DMS53 treated with DMSO at 0.1 percent for 48 hours (cell line): ENCODE measurements at regions not wholly inside any gene's neighbourhood (a gene's known extent, or its start where the extent isn't known, plus 50 kb on each side); places are given as distances from the start of the nearest gene placed in this dataset.
"Not testable (repeated sequence)": the region's sequence is repeated elsewhere in the genome, so short reads cannot be mapped to it uniquely, and the experiment has no call there.

Experiments used
- DNase-seq: peaks from one replicate; lab custom pipeline; 2025; ENCODE audit not compliant: unreplicated experiment; lab: John Stamatoyannopoulos, UW

DNA sequence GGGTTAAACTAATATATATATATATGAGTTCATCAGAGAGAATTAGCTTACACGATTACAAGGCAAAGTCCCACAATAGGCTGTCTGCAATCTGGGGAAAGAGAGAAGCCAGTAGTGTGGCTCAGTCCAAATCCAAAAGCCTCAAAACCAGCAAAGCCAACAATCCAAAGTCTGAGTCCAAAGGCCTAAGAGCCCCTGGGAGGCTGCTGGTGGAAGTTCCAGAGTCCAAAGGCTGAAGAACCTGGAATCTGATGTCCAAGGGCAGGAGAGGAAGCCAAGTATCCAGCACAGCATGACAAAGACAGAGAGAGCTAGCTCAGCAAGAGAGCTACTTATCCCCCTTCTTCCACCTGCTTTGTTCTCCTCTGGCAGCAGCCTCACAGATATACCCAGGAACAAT lies 274.7 kb upstream of the ID4 start:
- no peak for DNase-seq

DNA sequence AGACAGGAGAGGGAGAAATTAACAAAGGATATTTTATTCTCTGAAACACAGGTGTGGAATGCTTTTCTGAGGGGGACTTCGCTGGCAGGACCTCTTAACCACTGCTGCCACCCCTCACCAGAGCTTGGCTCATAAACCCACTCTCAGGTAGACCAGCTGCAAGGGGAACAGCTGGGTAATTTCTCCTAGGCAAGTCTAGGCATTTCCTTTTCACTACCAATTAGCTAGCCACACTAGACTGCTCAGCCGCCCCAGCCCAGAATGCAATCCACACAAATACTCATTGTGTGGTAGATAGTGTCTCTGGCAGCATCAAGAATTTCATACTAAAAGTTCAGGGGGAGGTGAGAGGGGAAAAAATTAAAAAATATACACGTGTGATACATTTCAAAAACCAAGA lies 267.6 kb upstream of the ID4 start:
- DNase-seq = no peak

DNA sequence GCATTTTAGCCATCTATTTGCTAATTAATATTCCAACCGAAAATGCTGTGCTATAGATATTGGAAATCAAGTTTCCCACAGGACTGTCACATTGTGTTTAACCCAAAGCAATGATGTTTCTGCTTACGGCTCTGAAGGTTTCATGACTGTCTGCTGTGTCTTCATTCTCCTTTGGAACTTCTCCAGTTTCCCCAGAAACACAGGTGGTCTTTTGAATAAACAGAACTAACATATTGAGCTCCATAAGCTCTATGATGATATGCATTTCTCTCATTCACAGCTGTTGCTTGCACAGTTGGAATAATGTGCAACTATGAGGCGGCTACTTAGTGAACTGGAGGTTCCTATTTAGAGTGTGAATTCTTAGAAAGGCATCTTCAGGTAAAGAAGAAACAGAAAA lies 266.0 kb upstream of the ID4 start:
- DNase-seq = no peak

DNA sequence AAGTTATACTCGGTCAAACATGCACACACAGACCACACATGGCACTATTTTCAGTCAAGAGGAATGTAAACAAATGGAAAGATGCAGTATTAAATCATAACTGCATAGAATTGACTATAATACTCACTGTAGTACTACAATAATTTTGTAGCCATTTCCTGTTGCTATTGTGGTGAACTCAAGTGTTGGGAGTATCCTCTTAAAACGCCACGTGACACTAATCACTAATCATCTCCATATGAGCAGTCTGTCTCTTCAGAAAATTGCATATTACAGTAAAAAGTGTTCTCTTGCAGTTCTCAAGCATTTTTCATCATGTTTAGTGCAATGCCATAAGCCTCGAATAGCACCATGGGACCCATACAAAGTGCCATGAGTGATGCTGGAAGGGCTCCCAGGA lies 258.7 kb upstream of the ID4 start:
- no peak for DNase-seq

DNA sequence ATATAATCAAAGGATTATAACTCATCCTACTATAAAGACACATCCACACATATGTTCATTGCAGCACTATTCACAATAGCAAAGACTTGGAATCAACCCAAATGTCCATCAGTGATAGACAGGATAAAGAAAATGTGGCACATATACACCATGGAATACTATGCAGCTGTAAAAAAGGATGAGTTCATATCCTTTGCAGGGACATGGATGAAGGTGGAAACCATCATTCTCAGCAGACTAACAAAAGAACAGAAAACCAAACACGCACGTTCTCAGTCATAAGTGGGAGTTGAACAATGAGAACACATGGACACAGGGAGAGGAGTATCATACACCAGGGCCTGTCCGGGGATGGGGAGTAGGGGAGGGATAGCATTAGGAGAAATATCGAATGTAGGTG lies 253.0 kb upstream of the ID4 start:
- DNase-seq = not testable (repeated sequence)

DNA sequence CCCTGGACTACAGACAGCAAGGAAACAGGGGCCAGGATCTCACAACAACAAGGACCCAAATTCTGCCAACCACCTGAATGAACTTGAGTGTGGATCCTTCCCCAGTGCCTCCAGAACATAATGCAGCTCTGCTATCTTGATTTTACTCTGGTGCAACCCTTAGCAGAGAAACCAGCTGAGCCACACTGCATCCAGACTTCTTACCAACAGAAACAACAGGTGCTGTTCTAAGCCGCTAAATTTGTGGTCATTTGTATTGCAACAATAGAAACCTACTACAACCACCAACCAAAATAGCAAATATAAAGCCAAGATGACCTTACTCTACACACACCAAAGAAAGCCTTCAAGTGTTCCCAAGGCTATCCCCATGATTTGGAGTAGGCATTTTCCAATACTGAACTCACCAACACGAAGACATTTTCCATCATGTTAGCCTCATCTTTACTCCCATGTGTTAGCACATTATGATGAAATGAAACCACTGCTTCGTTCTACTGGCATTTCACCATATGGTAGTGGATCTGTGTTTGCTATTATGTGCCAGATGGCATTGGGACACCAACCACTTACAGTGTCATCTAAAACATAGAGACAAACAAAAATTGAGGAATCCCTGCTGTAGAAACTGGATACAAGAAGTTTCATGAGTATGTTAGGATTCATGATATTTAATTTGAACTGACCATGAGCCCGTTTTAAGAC lies 249.8 kb upstream of the ID4 start:
- DNase-seq = no peak

DNA sequence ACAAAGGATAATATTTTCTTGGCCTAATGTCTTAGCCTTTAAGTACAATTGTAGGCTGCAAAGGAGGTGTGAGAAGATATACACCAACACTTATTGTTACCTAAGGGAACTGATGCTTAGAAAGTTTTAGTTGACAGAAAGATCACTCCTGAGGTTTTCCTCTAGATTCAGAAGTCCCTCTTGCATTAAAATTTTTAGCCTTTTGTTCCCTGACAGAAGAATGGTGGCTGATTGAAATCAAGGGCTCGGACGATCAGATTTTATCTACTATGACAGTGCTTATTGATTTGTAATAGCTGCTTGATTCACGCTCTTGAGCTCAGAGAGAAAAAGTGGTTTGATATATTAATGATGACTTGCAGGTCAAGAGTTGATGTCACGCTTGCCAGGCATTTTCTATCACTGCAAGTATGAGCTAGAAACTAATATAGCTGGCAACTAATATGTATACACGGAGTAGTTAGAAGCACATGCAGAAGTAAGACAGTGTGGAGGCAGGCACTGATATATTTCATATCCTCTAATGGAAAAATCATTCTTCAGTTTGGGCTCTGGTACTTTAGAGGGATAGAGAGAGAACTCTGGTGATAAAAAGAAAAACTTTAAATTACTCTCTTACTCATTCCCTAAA lies 246.6 kb upstream of the ID4 start:
- no peak for DNase-seq

DNA sequence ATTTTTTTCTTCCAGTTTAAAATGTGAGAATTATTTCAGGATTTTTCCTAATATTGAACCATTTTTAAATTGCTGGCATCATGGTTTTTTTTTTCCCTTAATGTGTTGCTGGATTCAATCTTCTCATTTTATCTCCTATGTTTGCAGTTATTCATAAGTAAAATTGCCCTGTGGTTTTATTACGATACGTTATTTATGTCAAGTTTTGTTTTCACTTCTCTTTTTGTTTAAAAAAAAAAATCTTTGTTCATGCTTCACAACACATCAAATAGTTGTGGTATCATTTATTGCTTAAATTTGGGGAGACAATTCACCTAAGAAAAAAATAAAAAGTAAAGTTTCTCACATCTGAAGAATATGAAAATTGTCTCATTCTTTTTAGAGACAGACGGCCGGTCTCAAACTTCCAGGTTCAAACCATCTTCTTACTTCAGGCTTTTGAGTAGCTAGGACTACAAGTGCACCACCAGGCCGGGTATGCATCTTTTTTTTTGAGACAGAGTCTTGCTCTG lies 239.3 kb upstream of the ID4 start:
- DNase-seq = no peak

DNA sequence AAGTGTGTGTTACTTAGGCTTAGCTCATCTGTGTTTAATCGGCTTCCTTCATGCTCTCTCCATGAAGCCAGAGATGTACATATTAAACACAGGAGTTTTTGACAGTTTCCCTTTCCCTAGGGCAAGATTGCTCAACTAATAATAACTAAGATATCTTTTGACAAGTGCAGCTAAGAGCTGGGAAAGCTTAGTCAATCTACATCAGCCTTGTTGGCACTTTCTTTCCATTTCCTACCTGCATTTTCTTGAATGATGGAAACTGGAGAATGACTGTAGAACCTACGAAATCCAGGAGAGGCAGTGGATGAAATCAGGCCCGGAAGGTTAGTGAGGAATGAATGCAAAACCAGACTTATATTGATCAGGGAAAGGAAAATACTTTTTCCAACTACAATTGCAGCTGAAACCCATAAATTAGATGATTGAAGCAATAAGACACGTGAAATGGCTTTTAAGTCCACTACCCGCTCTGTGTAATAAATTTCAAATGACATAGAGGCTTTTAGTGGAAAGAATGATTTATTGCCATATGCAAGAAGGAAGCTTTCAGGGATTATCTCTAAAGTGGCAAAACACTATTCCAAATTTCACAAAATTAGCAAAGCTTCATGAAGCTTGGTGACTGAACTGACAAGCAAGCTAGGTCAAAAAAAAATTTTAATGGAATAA lies 237.2 kb upstream of the ID4 start:
- DNase-seq = no peak

DNA sequence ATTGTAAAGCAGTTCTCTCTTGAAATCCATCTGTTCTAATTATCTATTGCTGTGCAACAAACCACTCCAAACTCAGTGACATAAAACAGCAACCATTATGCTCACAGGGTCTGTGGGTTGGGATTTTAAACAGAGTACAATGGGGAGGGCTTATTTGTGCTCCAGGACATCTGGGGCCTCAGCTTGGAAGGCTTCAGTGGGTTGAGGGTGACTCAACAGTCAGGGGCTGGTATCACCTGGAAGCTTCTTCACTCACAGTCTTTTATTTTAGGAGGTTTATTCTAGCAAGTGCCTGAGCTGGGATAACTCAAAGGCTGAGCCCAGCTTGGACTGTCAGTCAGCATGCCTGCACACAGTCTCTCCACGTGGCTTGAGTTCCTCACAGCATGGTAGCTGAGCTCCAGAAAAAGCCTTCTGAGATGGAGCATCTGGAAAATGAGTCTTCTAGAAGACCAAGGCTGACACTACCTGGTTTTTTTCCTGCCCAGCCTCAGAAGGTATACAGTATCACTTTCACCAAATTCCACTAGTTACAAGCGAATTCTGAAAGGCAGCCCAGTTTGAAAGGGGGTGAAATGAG lies 234.6 kb upstream of the ID4 start:
- DNase-seq = no peak

DNA sequence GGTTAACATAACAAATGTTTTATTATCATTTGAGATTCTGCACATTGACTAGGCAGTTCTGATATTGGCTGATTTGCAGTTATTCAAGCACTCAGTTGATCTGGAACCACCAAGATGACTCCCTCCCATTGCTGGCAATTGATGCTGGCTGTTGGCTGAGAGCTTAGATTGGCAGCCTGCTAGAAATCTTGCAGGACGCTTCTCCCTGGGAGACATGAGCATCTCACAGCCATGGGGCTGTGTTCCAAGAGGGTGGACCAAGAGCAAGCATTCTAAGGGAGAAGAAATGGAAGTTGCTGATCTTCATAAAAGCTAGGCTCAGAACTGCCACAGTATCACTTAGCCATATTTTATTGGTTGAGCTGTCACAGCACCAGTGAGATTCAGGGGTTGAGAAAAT lies 233.4 kb upstream of the ID4 start:
- DNase-seq = no peak

DNA sequence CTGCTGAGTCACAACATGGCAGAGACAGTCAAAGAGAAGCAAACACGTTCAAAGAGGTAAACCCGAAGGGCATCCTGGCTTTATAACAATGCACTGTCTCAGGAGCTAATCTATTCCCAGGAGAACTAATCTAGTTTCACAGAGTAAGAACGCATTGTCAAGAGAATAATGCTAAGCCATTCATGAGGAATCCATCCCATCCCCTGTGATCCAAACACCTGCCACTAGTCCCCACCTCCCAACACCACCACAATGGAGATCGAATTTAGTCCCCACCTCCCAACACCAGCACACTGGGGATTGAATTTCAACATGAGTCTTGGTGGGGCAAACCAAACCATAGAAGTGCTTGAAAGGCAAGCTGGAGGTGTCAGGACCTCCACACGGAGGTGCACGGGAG lies 231.5 kb upstream of the ID4 start:
- no peak for DNase-seq

DNA sequence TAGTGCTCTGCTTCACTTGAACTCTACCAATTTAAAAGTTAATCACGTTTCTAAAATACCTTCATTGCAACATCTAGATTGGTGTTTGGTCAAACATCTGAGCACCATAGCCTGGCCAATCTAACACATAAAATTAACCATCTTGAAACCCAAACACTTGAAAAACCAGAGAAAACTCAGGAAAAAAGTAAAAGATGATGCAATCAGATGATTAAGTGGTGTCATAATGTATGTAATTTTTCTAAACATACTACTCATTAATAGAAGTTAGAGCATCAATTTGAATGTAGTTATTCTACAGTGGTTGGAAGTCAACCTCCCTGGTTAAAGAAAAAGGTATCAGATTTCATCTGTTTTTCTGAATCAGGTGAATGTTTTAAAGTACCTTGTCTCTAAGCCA lies 228.6 kb upstream of the ID4 start:
- no peak for DNase-seq

DNA sequence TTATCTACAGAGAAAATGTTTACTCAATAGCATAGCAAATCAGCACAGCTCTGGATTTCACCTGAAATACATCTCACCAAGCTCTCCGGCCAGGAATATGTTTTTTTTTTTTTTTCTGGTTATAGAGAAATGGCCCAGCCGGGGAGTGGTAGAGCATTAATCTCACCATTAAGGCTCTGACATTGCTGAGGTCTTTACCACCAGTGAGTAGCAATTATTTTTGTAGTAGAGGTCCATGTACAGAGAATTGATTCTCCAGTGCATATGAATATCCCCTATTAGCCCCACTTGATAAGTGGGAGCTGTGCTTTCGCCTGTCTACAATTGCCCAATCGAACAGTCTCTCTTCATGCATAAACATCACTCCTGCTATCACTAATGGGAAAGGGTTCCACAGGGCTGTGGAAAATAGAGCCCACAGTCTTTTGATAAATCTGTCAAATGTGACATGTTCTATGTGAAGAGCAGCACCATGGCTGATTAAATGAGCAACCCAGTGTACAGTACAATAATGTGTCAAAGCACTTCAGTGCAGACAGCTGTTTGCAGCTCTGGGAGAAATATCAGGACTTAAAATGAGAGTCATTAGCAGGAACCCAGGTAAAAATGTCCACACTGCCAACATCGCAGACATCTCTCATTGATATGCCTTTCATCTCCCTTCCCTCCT lies 227.1 kb upstream of the ID4 start:
- DNase-seq = no peak

DNA sequence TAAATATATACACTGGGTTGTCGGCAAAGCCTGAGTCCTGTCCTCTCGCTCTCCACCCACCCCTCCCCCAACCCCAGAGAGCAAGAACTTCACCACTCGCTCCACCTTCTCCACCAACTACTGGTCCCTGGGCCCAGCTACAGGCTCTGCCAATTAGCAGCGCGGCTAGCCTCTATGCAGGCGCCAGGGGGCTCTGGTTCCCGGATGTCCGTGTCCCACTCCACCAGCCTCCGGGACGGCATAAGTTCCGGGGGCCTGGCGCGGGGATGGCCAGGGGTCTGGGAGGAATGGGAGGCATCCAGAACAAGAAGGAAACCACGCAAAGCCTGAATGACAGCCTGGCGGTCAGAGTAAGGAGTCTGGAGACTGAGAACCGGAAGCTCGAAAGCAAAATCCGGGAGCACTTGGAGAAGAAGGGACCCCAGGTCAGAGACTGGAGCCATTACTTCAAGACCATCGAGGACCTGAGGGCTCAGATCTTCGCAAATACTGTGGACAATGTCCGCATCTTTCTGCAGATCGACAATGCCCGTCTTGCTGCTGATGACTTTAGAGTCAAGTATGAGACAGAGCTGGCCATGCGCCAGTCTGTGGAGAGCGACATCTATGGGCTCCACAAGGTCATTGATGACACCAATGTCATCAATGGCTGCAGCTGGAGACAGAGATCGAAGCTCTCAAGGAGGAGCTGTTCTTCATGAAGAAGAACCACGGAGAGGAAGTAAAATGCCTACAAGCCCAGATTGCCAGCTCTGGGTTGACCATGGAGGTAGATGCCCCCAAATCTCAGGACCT lies 224.3 kb upstream of the ID4 start:
- not testable (repeated sequence) for DNase-seq

DNA sequence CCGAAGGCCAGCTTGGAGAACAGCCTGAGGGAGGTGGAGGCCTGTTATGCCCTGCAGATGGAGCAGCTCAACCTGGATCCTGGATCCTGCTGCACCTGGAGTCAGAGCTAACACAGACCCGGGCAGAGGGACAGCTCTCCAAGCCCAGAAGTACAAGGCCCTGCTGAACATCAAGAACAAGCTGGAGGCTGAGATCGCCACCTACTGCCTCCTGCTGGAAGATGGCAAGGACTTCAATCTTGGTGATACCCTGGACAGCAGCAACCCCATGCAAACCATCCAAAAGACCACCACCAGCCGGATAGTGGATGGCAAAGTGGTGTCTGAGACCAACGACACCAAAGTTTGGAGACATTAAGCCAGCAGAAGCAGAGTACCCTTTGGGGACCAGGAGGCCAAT lies 223.5 kb upstream of the ID4 start:
- no peak for DNase-seq

DNA sequence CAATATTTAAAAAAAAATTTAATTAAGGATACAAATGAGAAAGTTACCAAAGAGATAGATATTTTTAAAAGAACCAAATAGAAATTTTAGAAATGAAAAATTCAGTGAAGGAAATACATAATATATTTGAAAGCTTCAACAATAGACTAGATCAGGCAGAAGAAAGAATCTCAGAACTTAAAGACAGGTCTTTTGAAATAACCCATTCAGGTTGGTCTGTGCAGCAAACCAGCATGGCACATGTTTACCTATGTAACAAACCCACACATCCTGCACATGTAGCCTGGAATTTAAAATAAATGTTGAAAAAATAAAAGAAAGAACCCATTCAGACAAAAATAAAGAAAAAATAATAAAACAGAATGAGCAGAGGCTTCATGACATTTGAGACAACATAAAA lies 221.1 kb upstream of the ID4 start:
- no peak for DNase-seq

DNA sequence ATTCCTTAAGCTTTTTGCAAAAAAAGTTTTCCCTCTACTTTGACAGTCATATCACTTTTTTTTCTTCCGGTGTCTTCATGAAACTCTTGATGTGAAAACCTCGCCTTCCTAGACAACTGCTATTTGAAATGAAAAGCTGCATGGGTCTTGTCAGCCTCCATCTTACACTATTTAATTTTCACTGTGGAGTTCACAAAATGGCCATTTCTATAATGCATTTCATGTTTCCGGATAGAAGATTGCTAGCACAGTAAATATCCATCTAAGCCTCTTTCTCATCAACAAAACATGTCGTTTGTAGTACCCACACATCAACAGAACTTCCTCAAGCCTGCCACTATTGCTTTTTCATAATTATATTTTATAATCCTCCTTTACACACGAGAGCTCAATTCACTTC lies 204.9 kb upstream of the ID4 start:
- no peak for DNase-seq

DNA sequence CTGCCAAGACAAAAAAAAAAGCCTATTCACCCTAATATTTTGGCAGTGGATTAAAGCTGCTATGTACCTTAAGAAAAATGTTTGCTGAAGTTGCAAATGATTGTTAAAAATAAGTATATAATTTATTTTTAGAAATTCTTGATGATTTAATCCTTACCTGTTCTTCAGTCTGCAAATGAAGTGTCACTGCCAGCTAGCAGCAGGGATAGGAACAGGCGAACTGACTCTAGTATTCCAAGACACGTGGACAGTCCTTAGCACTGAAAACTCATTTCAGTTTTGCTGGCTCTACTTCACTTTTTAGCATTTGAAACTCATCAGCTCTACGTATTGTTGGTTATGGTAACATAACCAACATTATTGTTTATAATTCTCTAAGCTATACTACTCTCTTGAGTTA lies 204.4 kb upstream of the ID4 start:
- no peak for DNase-seq

DNA sequence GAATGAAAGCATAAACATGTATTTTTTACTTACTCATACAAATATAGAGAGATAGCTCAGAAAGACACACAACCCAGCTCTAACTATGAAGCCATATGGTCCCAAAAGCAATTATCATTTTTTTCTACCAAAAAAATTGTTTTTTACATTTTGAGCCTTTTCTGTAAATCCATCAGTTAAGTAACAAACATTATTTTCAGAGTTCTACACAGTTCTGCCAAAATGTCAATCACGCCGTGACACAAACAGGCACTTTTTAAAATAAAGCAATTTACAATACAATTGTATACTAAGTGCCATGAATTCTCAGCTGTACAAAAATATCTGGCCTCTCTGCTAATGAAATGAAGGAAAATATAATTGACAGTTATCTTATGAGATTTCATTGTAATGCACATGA lies 201.4 kb upstream of the ID4 start:
- no peak for DNase-seq

DNA sequence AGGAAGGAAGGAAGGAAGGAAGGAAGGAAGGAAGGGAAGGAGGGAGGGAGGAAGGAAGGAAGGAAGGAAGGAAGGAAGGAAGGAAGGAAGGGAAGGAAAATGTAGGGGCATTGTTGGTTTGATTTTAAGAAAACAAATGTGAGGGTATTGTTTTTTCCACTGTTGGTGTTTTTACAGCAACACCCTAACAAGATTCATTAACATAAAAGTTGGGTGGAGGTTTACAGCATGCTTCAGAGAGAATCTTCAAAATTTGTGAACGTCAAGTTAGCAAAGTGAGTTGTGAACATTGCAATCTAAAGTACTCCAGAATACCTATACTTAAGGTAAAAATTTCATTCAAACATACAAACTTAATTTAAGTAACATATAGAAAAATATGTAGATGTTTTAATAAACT lies 200.2 kb upstream of the ID4 start:
- DNase-seq = no peak
